HCT116 (cell line): ENCODE measurements at regions not wholly inside any gene's neighbourhood (a gene's known extent, or its start where the extent isn't known, plus 50 kb on each side); places are given as distances from the start of the nearest gene placed in this dataset.

Source experiments
- ATAC-seq: fragments of 200-7000 bp; cut with Tn5 transposase; 2 replicates; pipeline ENCODE4 v1.9.1; 2020; ENCODE audit warnings: mild to moderate bottlenecking, moderate library complexity
- BruUV-seq: library from RNA; stranded (reverse); fragments of 400-500 nt; replicated peaks from 2 replicates; lab custom pipeline; 2021; lab: Mats Ljungman, UMichigan
- CTCF ChIA-PET: fragments of 300-600 bp; sonication (Branson Sonifier 250); formaldehyde crosslinking; loops from one replicate; lab custom pipeline; 2021; ENCODE audit warnings: antibody characterized with exemption; lab: Charles Lee
- POLR2A ChIA-PET: fragments of 300-600, 350-600 bp; sonication (Branson Sonifier 250); formaldehyde crosslinking; loops from one replicate; lab custom pipeline; 2021; ENCODE audit warnings: antibody characterized with exemption; lab: Charles Lee
- RAD21 ChIA-PET, 2 experiments: fragments of 300-600 bp; sonication (Branson Sonifier 250); formaldehyde crosslinking; loops; one replicate each; lab custom pipeline; 2023; ENCODE audit warnings: low total read pairs in 2 of 2; ENCODE audit not compliant: uncharacterized antibody in 2 of 2, unreplicated experiment in 2 of 2, low non-redundant PET in 1 of 2; lab: Charles Lee
- DNase-seq: peaks from one replicate; pipeline ENCODE4 v3.0.0-alpha.2; 2010; ENCODE audit warnings: low read depth, low spot score
- H2AFZ ChIP-seq: fragments of 200-600 bp; shearing (Covaris generic), sonication (generic); 2 replicates; pipeline ENCODE4 v1.6.1; 2017; ENCODE audit warnings: low read depth, mixed run types, mixed read lengths, antibody characterized with exemption, low read length; ENCODE audit not compliant: poor library complexity, severe bottlenecking
- H3K27ac ChIP-seq: 2 replicates; pipeline ENCODE4 v1.5.1; 2012; ENCODE audit warnings: low read depth, low read length
- H3K27me3 ChIP-seq: fragments of 200-600 bp; sonication (generic); 2 replicates; pipeline ENCODE4 v1.6.1; 2016; ENCODE audit warnings: mixed run types, low read length, mixed read lengths; ENCODE audit not compliant: insufficient read depth
- H3K36me3 ChIP-seq, 2 experiments: fragments of 200-500 bp in 1 of 2; fragments of 200-600 bp in 1 of 2; sonication (Bioruptor generic) in 1 of 2; sonication (generic) in 1 of 2; 2 replicates each; pipeline versions ENCODE4 v1.5.1 to v1.6.1; 2014 to 2016; ENCODE audit warnings: low read length in 2 of 2, inconsistent platforms in 1 of 2, mixed read lengths in 1 of 2, mixed run types in 1 of 2; ENCODE audit not compliant: insufficient read depth in 2 of 2, control insufficient read depth in 1 of 2
- H3K4me1 ChIP-seq, 2 experiments: fragments of 200-600 bp in 1 of 2; sonication (generic) in 1 of 2; 2 replicates each; pipeline versions ENCODE4 v1.5.1 to v1.6.1; 2012 to 2017; ENCODE audit warnings: low read length in 2 of 2, inconsistent platforms in 1 of 2, mild to moderate bottlenecking in 1 of 2, mixed read lengths in 1 of 2, mixed run types in 1 of 2, moderate library complexity in 1 of 2; ENCODE audit not compliant: insufficient read depth in 2 of 2, control insufficient read depth in 1 of 2
- H3K4me2 ChIP-seq: fragments of 200-600 bp; sonication (generic); 2 replicates; pipeline ENCODE4 v1.6.1; 2017; ENCODE audit warnings: mixed run types, low read length, mixed read lengths
- H3K4me3 ChIP-seq, 2 experiments: fragments of 200-600 bp in 1 of 2; sonication (generic) in 1 of 2; replicated peaks in 1 of 2; 2 replicates each; pipeline ENCODE4 v1.5.1; 2011 to 2016; ENCODE audit warnings: low read length in 2 of 2, control low read depth in 1 of 2, low read depth in 1 of 2, mild to moderate bottlenecking in 1 of 2, mixed read lengths in 1 of 2, mixed run types in 1 of 2
- H3K79me2 ChIP-seq: fragments of 200-600 bp; sonication (generic); 2 replicates; pipeline ENCODE4 v1.6.1; 2017; ENCODE audit warnings: mild to moderate bottlenecking, mixed run types, low read length, moderate library complexity, mixed read lengths; ENCODE audit not compliant: insufficient read depth
- H3K9ac ChIP-seq: fragments of 200-600 bp; sonication (generic); 2 replicates; pipeline ENCODE4 v1.6.1; 2016; ENCODE audit warnings: low read length, mixed read lengths
- H3K9me2 ChIP-seq: fragments of 200-600 bp; sonication (generic), shearing (Covaris generic); 2 replicates; pipeline ENCODE4 v1.6.1; 2017; ENCODE audit warnings: mixed run types, mild to moderate bottlenecking, moderate library complexity; ENCODE audit not compliant: insufficient read depth
- H3K9me3 ChIP-seq, 2 experiments: fragments of 200-500 bp in 1 of 2; fragments of 200-600 bp in 1 of 2; sonication (Bioruptor generic) in 1 of 2; sonication (generic) in 1 of 2; 2 replicates each; pipeline ENCODE4 v1.6.1; 2014 to 2017; ENCODE audit warnings: low read length in 2 of 2, mixed read lengths in 2 of 2, inconsistent platforms in 1 of 2, low read depth in 1 of 2, mild to moderate bottlenecking in 1 of 2, mixed run types in 1 of 2, moderate library complexity in 1 of 2; ENCODE audit not compliant: control insufficient read depth in 1 of 2, insufficient read depth in 1 of 2
- H4K20me1 ChIP-seq: fragments of 200-600 bp; sonication (generic), shearing (Covaris generic); 2 replicates; pipeline ENCODE4 v1.6.1; 2017; ENCODE audit warnings: mixed run types, mild to moderate bottlenecking, moderate library complexity; ENCODE audit not compliant: insufficient read depth
- CBX3 ChIP-seq: IDR thresholded peaks from 2 replicates; pipeline ENCODE4 v1.6.1; 2012; ENCODE audit warnings: low read depth
- CEBPB ChIP-seq: IDR thresholded peaks from 2 replicates; pipeline ENCODE4 v1.6.1; 2012; ENCODE audit warnings: low read depth
- ELF1 ChIP-seq: IDR thresholded peaks from 2 replicates; pipeline ENCODE4 v1.6.1; 2012; ENCODE audit warnings: low read depth, borderline replicate concordance
- EZH2 ChIP-seq: fragments of 200-600 bp; sonication (generic); IDR thresholded peaks from 2 replicates; pipeline ENCODE4 v1.6.1; 2017; ENCODE audit warnings: antibody characterized with exemption, mixed run types
- EZH2phosphoT487 ChIP-seq: fragments of 200-600 bp; IDR thresholded peaks from 2 replicates; pipeline ENCODE4 v1.6.1; 2018; ENCODE audit warnings: antibody characterized with exemption, borderline replicate concordance
- FOSL1 ChIP-seq: IDR thresholded peaks from 2 replicates; pipeline ENCODE4 v1.6.1; 2012; ENCODE audit warnings: low read depth
- POLR2A ChIP-seq: IDR thresholded peaks from 2 replicates; pipeline ENCODE4 v1.7.0; 2011; ENCODE audit warnings: borderline replicate concordance; ENCODE audit not compliant: insufficient read depth, insufficient read length; ENCODE audit errors: extremely low read depth
- POLR2AphosphoS5 ChIP-seq: IDR thresholded peaks from 2 replicates; pipeline ENCODE4 v1.6.1; 2011; ENCODE audit warnings: mild to moderate bottlenecking, low read depth, low read length, moderate library complexity
- RAD21 ChIP-seq: IDR thresholded peaks from 2 replicates; pipeline ENCODE4 v1.6.1; 2012; ENCODE audit warnings: low read depth, mild to moderate bottlenecking
- SIN3A ChIP-seq: IDR thresholded peaks from 2 replicates; pipeline ENCODE4 v1.6.1; 2012; ENCODE audit warnings: low read depth
- SRF ChIP-seq: IDR thresholded peaks from 2 replicates; pipeline ENCODE4 v1.6.1; 2012; ENCODE audit warnings: low read depth
- TCF7L2 ChIP-seq: IDR thresholded peaks from 2 replicates; pipeline ENCODE4 v1.7.0; 2011; ENCODE audit warnings: borderline replicate concordance, inconsistent platforms; ENCODE audit not compliant: insufficient read depth, insufficient read length; ENCODE audit errors: extremely low read depth
- ZFX ChIP-seq: fragments of 450-650 bp; IDR thresholded peaks from 2 replicates; pipeline ENCODE4 v1.6.1; 2017
- ZNF274 ChIP-seq: fragments of 200-500 bp; sonication (Bioruptor generic); IDR thresholded peaks from 2 replicates; pipeline ENCODE4 v1.6.1; 2014; ENCODE audit warnings: mild to moderate bottlenecking, low read depth, low read length, inconsistent platforms
- intact Hi-C: fragments of 100-400 bp; cut with micrococcal nuclease; formaldehyde crosslinking; loops from 2 replicates; pipeline ENCODE4 v1.10.0; 2022
- TF ChIP-seq, protein P1 (sequence below), 3 experiments: fragments of 200-600 bp in 1 of 3; sonication (generic) in 1 of 3; IDR thresholded peaks in 2 of 3; conservative IDR thresholded peaks in 1 of 3; 2 replicates each; pipeline ENCODE4 v1.5.1; 2012 to 2017; ENCODE audit warnings: low read depth in 2 of 3, low read length in 2 of 3, antibody characterized with exemption in 1 of 3, borderline replicate concordance in 1 of 3, control low read depth in 1 of 3, mild to moderate bottlenecking in 1 of 3, mixed read lengths in 1 of 3, mixed run types in 1 of 3, moderate library complexity in 1 of 3; ENCODE audit not compliant: insufficient read depth in 1 of 3
- TF ChIP-seq, protein P2 (sequence below): IDR thresholded peaks from 2 replicates; pipeline ENCODE4 v1.6.1; 2012
- TF ChIP-seq, protein P3 (sequence below): IDR thresholded peaks from 2 replicates; pipeline ENCODE4 v1.6.1; 2012

DNA sequence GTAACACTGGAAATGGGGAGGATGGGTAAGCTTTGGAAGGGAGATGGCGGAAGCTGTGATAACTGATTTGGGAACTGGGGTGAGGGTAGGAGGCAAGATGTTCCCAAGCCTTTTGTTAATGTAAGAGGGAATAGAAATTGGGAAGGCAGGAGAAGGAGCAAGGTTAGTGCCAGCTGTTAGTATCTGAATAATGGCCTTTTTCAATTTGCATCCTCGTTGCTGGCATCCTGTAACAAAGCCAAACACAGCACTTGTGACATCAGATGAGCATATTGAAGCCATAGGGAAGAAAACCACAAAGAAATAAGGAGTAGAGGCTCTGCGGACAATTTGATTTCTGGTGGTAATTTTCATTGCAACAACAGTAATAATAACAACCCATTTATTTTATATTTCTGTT, 70.9 kb upstream of the CLMP start (continued):
- TF ChIP-seq, protein P1, sequence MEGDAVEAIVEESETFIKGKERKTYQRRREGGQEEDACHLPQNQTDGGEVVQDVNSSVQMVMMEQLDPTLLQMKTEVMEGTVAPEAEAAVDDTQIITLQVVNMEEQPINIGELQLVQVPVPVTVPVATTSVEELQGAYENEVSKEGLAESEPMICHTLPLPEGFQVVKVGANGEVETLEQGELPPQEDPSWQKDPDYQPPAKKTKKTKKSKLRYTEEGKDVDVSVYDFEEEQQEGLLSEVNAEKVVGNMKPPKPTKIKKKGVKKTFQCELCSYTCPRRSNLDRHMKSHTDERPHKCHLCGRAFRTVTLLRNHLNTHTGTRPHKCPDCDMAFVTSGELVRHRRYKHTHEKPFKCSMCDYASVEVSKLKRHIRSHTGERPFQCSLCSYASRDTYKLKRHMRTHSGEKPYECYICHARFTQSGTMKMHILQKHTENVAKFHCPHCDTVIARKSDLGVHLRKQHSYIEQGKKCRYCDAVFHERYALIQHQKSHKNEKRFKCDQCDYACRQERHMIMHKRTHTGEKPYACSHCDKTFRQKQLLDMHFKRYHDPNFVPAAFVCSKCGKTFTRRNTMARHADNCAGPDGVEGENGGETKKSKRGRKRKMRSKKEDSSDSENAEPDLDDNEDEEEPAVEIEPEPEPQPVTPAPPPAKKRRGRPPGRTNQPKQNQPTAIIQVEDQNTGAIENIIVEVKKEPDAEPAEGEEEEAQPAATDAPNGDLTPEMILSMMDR (IDR thresholded peaks at IDR 0.05 in 2 of 3, conservative IDR thresholded peaks at IDR 0.05 in 1 of 3; ENCODE audit: borderline replicate concordance in 1 of 3, insufficient read depth in 1 of 3, low read depth in 2 of 3, low read length in 2 of 3), result no peak

DNA sequence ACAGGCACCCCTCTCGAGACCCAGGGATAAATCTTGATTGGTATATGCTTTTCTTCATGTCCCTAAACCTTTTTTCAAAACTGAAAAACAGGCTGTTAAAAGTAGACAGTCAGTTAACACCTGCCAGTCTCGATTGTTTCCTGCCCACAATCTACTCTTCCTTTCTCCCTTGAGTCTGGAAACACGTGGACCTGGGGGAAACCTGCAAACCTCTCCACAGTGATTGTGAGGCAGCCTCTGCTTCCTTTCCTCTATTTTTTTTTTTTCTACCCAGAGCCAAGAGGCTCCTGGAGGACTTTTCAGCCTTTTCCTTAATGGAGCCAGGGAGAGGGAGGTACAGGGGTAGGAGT, 69.4 kb upstream of the CLMP start:
- H3K9me3 ChIP-seq, result no peaks in the 10 kb centered on the region
- no TSS peak for BruUV-seq
- no peak for TF ChIP-seq POLR2A
- no peak for TF ChIP-seq ZFX
- no peak for TF ChIP-seq FOSL1
- no peak for TF ChIP-seq CBX3
- TF ChIP-seq SIN3A, result no peak
- no peak for TF ChIP-seq EZH2phosphoT487
- no peak for TF ChIP-seq ELF1
- no peak for TF ChIP-seq POLR2AphosphoS5
- TF ChIP-seq TCF7L2, result no peak
- TF ChIP-seq, protein P2, sequence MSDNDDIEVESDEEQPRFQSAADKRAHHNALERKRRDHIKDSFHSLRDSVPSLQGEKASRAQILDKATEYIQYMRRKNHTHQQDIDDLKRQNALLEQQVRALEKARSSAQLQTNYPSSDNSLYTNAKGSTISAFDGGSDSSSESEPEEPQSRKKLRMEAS, result no peak
- TF ChIP-seq, protein P1 (IDR thresholded peaks at IDR 0.05 in 2 of 3, conservative IDR thresholded peaks at IDR 0.05 in 1 of 3; ENCODE audit: borderline replicate concordance in 1 of 3, insufficient read depth in 1 of 3, low read depth in 2 of 3, low read length in 2 of 3), result no peak
- no peak for TF ChIP-seq EZH2
- no peak for TF ChIP-seq RAD21
- TF ChIP-seq, protein P3, sequence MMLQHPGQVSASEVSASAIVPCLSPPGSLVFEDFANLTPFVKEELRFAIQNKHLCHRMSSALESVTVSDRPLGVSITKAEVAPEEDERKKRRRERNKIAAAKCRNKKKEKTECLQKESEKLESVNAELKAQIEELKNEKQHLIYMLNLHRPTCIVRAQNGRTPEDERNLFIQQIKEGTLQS, result no peak
- no peak for TF ChIP-seq ZNF274
- TF ChIP-seq SRF, result no peak
- no peak for TF ChIP-seq CEBPB
- H2AFZ ChIP-seq, result no peak overlapping the region
- no peak overlapping the region for H3K27ac ChIP-seq
- ChIA-PET CTCF (no interaction called here), POLR2A (no interaction called here), RAD21 (no interaction called here)
- H4K20me1 ChIP-seq, result no peaks in the 10 kb centered on the region
- H3K36me3 ChIP-seq, result no peaks in the 10 kb centered on the region
- no peak overlapping the region for H3K4me3 ChIP-seq
- peaks cover 0 to 5% of the 10 kb centered on the region in 2 experiments; a peak in 2 of 4 replicates for H3K4me1 ChIP-seq
- peaks cover 10% of the 10 kb centered on the region; the same call in 1 of the 2 replicates for H3K27me3 ChIP-seq
- H3K4me2 ChIP-seq, result no peak overlapping the region
- DNase-seq, result no peak
- H3K79me2 ChIP-seq, result no peaks in the 10 kb centered on the region
- ATAC-seq, result no peak
- H3K9ac ChIP-seq, result no peak overlapping the region
- H3K9me2 ChIP-seq, result no peaks in the 10 kb centered on the region
- intact Hi-C loops, result no loop called here
